HepG2 (cell line): ENCODE measurements at regions not wholly inside any gene's neighbourhood (a gene's known extent, or its start where the extent isn't known, plus 50 kb on each side); places are given as distances from the start of the nearest gene placed in this dataset.

Experiments
- FOXJ3 ChIP-seq: sonication (generic); formaldehyde crosslinking; IDR thresholded peaks from 2 replicates; pipeline ENCODE4 v1.4.0; 2020; ENCODE audit warnings: missing genetic modification reagents, mild to moderate bottlenecking, borderline replicate concordance
- NFE2 ChIP-seq: sonication (generic); formaldehyde crosslinking; IDR thresholded peaks from 2 replicates; pipeline ENCODE4 v1.4.0; 2020; ENCODE audit warnings: missing genetic modification reagents
- POLR2AphosphoS5 ChIP-seq: IDR thresholded peaks from 2 replicates; pipeline ENCODE4 v1.6.1; 2012; ENCODE audit warnings: low read depth, low read length
- RELA ChIP-seq: sonication (generic); formaldehyde crosslinking; IDR thresholded peaks from 2 replicates; pipeline ENCODE4 v1.4.0; 2020; ENCODE audit warnings: missing genetic modification reagents
- RFX3 ChIP-seq: IDR thresholded peaks from 2 replicates; pipeline ENCODE4 v1.6.1; 2016; ENCODE audit warnings: missing biosample characterization, missing genetic modification reagents
- ZNF354B ChIP-seq: sonication (generic); formaldehyde crosslinking; IDR thresholded peaks from 2 replicates; pipeline ENCODE4 v1.8.0; 2022; ENCODE audit warnings: mild to moderate bottlenecking, missing genetic modification reagents
- ZNF383 ChIP-seq: sonication (generic); formaldehyde crosslinking; IDR thresholded peaks from 2 replicates; pipeline ENCODE4 v1.4.0; 2020; ENCODE audit warnings: missing genetic modification reagents, mild to moderate bottlenecking, borderline replicate concordance
- TF ChIP-seq, protein P1 (sequence below): IDR thresholded peaks from 2 replicates; pipeline ENCODE4 v1.6.1; 2016
- TF ChIP-seq, protein P2 (sequence below): sonication (generic); formaldehyde crosslinking; IDR thresholded peaks from 2 replicates; pipeline ENCODE4 v1.4.0; 2020; ENCODE audit warnings: low read depth, mild to moderate bottlenecking, missing genetic modification reagents
- TF ChIP-seq, protein P3 (sequence below): sonication (generic); formaldehyde crosslinking; IDR thresholded peaks from 2 replicates; pipeline ENCODE4 v1.4.0; 2020; ENCODE audit warnings: missing genetic modification reagents
- TF ChIP-seq, protein P4 (sequence below): sonication (generic); formaldehyde crosslinking; IDR thresholded peaks from 2 replicates; pipeline ENCODE4 v1.5.0; 2020; ENCODE audit warnings: mild to moderate bottlenecking, missing genetic modification reagents, moderate library complexity
- TF ChIP-seq, protein P5 (sequence below): sonication (generic); formaldehyde crosslinking; IDR thresholded peaks from 2 replicates; pipeline ENCODE4 v1.4.0; 2020; ENCODE audit warnings: missing genetic modification reagents
- TF ChIP-seq, protein P6 (sequence below): sonication (generic); formaldehyde crosslinking; IDR thresholded peaks from 2 replicates; pipeline ENCODE4 v1.4.0; 2020; ENCODE audit warnings: missing genetic modification reagents, mild to moderate bottlenecking, borderline replicate concordance
- TF ChIP-seq, protein P7 (sequence below): sonication (generic); formaldehyde crosslinking; IDR thresholded peaks from 2 replicates; pipeline ENCODE4 v1.8.1; 2023; ENCODE audit warnings: mild to moderate bottlenecking, inconsistent platforms, moderate library complexity, missing genetic modification reagents, borderline replicate concordance

DNA sequence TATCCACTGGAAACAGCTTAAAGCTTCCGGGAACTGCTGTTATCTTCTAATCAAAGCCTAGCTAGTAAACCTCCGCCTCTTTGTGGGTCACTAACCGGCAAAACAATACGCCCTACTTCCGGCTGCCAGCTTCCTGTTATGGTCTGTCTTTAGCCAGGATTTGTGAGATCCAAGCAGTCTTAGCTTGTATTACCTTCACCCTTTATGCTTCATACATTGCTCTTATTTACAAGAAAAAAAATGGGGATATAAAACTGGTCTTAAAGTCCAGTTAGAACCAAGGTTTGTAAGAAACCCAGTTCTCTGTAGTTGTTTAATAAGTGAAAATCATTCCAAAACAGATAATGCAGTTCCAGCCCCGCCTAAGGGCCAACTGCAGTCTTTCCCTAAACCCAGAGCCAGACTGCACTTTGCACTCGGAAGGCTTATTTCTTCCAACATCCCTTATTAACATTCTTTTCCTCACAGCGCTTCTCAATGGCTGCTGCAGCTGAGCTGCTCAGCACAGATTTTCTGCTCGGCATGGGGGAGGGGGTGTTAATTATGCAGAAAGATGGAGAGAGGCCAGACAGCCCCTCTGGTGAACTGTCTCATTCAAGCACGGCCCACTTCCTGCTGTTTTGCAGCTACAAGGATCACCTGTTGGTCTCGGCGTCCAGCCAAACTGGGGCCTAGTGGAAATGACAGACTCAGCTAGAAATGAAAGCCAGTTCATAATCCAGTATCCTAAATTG is 368.4 kb downstream of the KLF12 start:
- no peak for TF ChIP-seq NFE2 (CRISPR knock-in tag)
- TF ChIP-seq, protein P1, sequence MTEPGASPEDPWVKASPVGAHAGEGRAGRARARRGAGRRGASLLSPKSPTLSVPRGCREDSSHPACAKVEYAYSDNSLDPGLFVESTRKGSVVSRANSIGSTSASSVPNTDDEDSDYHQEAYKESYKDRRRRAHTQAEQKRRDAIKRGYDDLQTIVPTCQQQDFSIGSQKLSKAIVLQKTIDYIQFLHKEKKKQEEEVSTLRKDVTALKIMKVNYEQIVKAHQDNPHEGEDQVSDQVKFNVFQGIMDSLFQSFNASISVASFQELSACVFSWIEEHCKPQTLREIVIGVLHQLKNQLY (CRISPR knock-in tag) = no peak
- TF ChIP-seq ZNF383 (CRISPR knock-in tag) = no peak
- no peak for TF ChIP-seq ZNF354B (CRISPR knock-in tag)
- TF ChIP-seq, protein P2, sequence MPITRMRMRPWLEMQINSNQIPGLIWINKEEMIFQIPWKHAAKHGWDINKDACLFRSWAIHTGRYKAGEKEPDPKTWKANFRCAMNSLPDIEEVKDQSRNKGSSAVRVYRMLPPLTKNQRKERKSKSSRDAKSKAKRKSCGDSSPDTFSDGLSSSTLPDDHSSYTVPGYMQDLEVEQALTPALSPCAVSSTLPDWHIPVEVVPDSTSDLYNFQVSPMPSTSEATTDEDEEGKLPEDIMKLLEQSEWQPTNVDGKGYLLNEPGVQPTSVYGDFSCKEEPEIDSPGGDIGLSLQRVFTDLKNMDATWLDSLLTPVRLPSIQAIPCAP (CRISPR knock-in tag) = no peak
- no peak for TF ChIP-seq FOXJ3 (CRISPR knock-in tag)
- TF ChIP-seq, protein P3, sequence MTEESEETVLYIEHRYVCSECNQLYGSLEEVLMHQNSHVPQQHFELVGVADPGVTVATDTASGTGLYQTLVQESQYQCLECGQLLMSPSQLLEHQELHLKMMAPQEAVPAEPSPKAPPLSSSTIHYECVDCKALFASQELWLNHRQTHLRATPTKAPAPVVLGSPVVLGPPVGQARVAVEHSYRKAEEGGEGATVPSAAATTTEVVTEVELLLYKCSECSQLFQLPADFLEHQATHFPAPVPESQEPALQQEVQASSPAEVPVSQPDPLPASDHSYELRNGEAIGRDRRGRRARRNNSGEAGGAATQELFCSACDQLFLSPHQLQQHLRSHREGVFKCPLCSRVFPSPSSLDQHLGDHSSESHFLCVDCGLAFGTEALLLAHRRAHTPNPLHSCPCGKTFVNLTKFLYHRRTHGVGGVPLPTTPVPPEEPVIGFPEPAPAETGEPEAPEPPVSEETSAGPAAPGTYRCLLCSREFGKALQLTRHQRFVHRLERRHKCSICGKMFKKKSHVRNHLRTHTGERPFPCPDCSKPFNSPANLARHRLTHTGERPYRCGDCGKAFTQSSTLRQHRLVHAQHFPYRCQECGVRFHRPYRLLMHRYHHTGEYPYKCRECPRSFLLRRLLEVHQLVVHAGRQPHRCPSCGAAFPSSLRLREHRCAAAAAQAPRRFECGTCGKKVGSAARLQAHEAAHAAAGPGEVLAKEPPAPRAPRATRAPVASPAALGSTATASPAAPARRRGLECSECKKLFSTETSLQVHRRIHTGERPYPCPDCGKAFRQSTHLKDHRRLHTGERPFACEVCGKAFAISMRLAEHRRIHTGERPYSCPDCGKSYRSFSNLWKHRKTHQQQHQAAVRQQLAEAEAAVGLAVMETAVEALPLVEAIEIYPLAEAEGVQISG (CRISPR knock-in tag) = no peak; the same call in none of the 2 replicates
- no peak; the same call in 1 of the 2 replicates for TF ChIP-seq POLR2AphosphoS5
- TF ChIP-seq RFX3 (CRISPR knock-in tag) = no peak
- TF ChIP-seq, protein P4, sequence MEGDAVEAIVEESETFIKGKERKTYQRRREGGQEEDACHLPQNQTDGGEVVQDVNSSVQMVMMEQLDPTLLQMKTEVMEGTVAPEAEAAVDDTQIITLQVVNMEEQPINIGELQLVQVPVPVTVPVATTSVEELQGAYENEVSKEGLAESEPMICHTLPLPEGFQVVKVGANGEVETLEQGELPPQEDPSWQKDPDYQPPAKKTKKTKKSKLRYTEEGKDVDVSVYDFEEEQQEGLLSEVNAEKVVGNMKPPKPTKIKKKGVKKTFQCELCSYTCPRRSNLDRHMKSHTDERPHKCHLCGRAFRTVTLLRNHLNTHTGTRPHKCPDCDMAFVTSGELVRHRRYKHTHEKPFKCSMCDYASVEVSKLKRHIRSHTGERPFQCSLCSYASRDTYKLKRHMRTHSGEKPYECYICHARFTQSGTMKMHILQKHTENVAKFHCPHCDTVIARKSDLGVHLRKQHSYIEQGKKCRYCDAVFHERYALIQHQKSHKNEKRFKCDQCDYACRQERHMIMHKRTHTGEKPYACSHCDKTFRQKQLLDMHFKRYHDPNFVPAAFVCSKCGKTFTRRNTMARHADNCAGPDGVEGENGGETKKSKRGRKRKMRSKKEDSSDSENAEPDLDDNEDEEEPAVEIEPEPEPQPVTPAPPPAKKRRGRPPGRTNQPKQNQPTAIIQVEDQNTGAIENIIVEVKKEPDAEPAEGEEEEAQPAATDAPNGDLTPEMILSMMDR (CRISPR knock-in tag) = no peak
- TF ChIP-seq, protein P5, sequence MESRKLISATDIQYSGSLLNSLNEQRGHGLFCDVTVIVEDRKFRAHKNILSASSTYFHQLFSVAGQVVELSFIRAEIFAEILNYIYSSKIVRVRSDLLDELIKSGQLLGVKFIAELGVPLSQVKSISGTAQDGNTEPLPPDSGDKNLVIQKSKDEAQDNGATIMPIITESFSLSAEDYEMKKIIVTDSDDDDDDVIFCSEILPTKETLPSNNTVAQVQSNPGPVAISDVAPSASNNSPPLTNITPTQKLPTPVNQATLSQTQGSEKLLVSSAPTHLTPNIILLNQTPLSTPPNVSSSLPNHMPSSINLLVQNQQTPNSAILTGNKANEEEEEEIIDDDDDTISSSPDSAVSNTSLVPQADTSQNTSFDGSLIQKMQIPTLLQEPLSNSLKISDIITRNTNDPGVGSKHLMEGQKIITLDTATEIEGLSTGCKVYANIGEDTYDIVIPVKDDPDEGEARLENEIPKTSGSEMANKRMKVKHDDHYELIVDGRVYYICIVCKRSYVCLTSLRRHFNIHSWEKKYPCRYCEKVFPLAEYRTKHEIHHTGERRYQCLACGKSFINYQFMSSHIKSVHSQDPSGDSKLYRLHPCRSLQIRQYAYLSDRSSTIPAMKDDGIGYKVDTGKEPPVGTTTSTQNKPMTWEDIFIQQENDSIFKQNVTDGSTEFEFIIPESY (CRISPR knock-in tag) = no peak
- TF ChIP-seq, protein P6, sequence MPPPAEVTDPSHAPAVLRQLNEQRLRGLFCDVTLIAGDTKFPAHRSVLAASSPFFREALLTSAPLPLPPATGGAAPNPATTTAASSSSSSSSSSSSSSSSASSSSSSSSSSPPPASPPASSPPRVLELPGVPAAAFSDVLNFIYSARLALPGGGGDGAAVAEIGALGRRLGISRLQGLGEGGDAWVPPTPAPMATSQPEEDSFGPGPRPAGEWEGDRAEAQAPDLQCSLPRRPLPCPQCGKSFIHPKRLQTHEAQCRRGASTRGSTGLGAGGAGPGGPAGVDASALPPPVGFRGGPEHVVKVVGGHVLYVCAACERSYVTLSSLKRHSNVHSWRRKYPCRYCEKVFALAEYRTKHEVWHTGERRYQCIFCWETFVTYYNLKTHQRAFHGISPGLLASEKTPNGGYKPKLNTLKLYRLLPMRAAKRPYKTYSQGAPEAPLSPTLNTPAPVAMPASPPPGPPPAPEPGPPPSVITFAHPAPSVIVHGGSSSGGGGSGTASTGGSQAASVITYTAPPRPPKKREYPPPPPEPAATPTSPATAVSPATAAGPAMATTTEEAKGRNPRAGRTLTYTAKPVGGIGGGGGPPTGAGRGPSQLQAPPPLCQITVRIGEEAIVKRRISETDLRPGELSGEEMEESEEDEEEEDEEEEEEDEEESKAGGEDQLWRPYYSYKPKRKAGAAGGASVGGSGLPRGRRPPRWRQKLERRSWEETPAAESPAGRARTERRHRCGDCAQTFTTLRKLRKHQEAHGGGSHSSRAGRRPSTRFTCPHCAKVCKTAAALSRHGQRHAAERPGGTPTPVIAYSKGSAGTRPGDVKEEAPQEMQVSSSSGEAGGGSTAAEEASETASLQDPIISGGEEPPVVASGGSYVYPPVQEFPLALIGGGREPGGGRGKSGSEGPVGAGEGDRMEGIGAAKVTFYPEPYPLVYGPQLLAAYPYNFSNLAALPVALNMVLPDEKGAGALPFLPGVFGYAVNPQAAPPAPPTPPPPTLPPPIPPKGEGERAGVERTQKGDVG (CRISPR knock-in tag) = no peak
- TF ChIP-seq, protein P7, sequence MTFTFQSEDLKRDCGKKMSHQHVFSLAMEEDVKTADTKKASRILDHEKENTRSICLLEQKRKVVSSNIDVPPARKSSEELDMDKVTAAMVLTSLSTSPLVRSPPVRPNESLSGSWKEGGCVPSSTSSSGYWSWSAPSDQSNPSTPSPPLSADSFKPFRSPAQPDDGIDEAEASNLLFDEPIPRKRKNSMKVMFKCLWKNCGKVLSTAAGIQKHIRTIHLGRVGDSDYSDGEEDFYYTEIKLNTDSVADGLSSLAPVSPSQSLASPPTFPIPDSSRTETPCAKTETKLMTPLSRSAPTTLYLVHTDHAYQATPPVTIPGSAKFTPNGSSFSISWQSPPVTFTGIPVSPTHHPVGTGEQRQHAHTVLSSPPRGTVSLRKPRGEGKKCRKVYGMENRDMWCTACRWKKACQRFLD (CRISPR knock-in tag) = no peak
- TF ChIP-seq RELA = no peak
